Stimulated activated naive CD8-positive, alpha-beta T cell treated with anti-CD3 and anti-CD28 coated beads, Interleukin-15, Interleukin-2, amounts not matched to agents 100 U/mL and 50 U/mL, for 24 hours (primary cell): ENCODE measurements at regions not wholly inside any gene's neighbourhood (a gene's known extent, or its start where the extent isn't known, plus 50 kb on each side); places are given as distances from the start of the nearest gene placed in this dataset.
"Not testable (repeated sequence)": the region's sequence is repeated elsewhere in the genome, so short reads cannot be mapped to it uniquely, and the experiment has no call there.

ENCODE experiments used
- ATAC-seq: fragments of 150-1000 bp; cut with Tn5 transposase; one replicate; pipeline ENCODE4 v1.10.0; 2021
- DNase-seq: peaks from one replicate; pipeline ENCODE4 v3.0.0; 2021

GRCh38 chr4:23999714-24000469 lies 110.0 kb upstream of the PPARGC1A start:
- DNase-seq (no peak), ATAC-seq (no peak)

- DNase-seq = no peak
- no peak for ATAC-seq
Measured at GRCh38 chr4:23993373-23993772, 103.5 kb upstream of the PPARGC1A start.

GRCh38 chr4:23991444-23991843 lies 101.6 kb upstream of the PPARGC1A start:
- ATAC-seq (no peak), DNase-seq (no peak)

- ATAC-seq = no peak
- no peak for DNase-seq
Measured at GRCh38 chr4:23986270-23986669, 96.4 kb upstream of the PPARGC1A start.

- no peak for ATAC-seq
- DNase-seq = no peak
Measured at GRCh38 chr4:23981328-23981727, 91.5 kb upstream of the PPARGC1A start.

- no peak for DNase-seq
- no peak for ATAC-seq
Measured at GRCh38 chr4:23979534-23979933, 89.7 kb upstream of the PPARGC1A start.

GRCh38 chr4:23978002-23978401 lies 88.2 kb upstream of the PPARGC1A start:
- ATAC-seq (no peak), DNase-seq (no peak)

- DNase-seq (no peak), ATAC-seq (no peak)
Measured at GRCh38 chr4:23976423-23976822, 86.6 kb upstream of the PPARGC1A start.

GRCh38 chr4:23973308-23973855 lies 83.5 kb upstream of the PPARGC1A start:
- no peak for DNase-seq
- no peak for ATAC-seq

GRCh38 chr4:23972805-23973204 lies 83.0 kb upstream of the PPARGC1A start:
- DNase-seq (no peak), ATAC-seq (no peak)

- DNase-seq (no peak), ATAC-seq (no peak)
Measured at GRCh38 chr4:23972187-23972586, 82.3 kb upstream of the PPARGC1A start.

GRCh38 chr4:23970201-23970850 lies 80.5 kb upstream of the PPARGC1A start:
- no peak for ATAC-seq
- DNase-seq = no peak

GRCh38 chr4:23969635-23970145 lies 79.8 kb upstream of the PPARGC1A start:
- ATAC-seq (no peak), DNase-seq (no peak)

- no peak for DNase-seq
- ATAC-seq = no peak
Measured at GRCh38 chr4:23967281-23967680, 77.4 kb upstream of the PPARGC1A start.

- DNase-seq (no peak), ATAC-seq (no peak)
Measured at GRCh38 chr4:23966725-23967124, 76.9 kb upstream of the PPARGC1A start.

- no peak for ATAC-seq
Measured at GRCh38 chr4:23962462-23962861, 72.6 kb upstream of the PPARGC1A start.

GRCh38 chr4:23961395-23961794 lies 71.5 kb upstream of the PPARGC1A start:
- ATAC-seq = not testable (repeated sequence)

More at GRCh38 chr4:23962462-23962861, 72.6 kb upstream of the PPARGC1A start:
- DNase-seq = no peak

GRCh38 chr4:23959396-23960148 lies 69.7 kb upstream of the PPARGC1A start:
- ATAC-seq = no peak
- DNase-seq = no peak

More at GRCh38 chr4:23961395-23961794, 71.5 kb upstream of the PPARGC1A start:
- DNase-seq = not testable (repeated sequence)

GRCh38 chr4:23958749-23959148 lies 68.9 kb upstream of the PPARGC1A start:
- DNase-seq (no peak), ATAC-seq (no peak)

- no peak for ATAC-seq
- no peak for DNase-seq
Measured at GRCh38 chr4:23957465-23957864, 67.6 kb upstream of the PPARGC1A start.

GRCh38 chr4:23956601-23957364 lies 66.9 kb upstream of the PPARGC1A start:
- no peak for DNase-seq
- no peak for ATAC-seq

- ATAC-seq (no peak), DNase-seq (no peak)
Measured at GRCh38 chr4:23952258-23952657, 62.4 kb upstream of the PPARGC1A start.
